Upper lobe of left lung (tissue), 6 donors: ENCODE measurements at regions not wholly inside any gene's neighbourhood (a gene's known extent, or its start where the extent isn't known, plus 50 kb on each side); places are given as distances from the start of the nearest gene placed in this dataset.

Experiments used
- ATAC-seq, 2 donors: fragments of 200-7000 bp; cut with Tn5 transposase; one replicate each; pipeline ENCODE4 v1.9.1; 2022; ENCODE audit warnings: mild to moderate bottlenecking in 2 of 2, moderate library complexity in 2 of 2; ENCODE audit not compliant: low FRiP score in 2 of 2
- DNase-seq, 2 donors: peaks; one replicate each; pipeline ENCODE4 v3.0.0-alpha.2; 2019 to 2020
- H3K27ac ChIP-seq, 4 donors: fragments of 200-600 bp; sonication (generic); one replicate each; pipeline ENCODE4 v1.5.1; 2016 to 2019
- H3K27me3 ChIP-seq, 4 donors: fragments of 200-600 bp; sonication (generic); one replicate each; pipeline ENCODE4 v1.5.1; 2017 to 2019
- H3K36me3 ChIP-seq, 4 donors: fragments of 200-600 bp; sonication (generic); one replicate each; pipeline ENCODE4 v1.5.1; 2016 to 2019
- H3K4me1 ChIP-seq, 4 donors: fragments of 200-600 bp; sonication (generic); one replicate each; pipeline ENCODE4 v1.5.1; 2018 to 2019
- H3K4me3 ChIP-seq, 4 donors: fragments of 200-600 bp; sonication (generic); one replicate each; pipeline ENCODE4 v1.5.1; 2017 to 2019; ENCODE audit warnings: mild to moderate bottlenecking in 2 of 4, moderate library complexity in 1 of 4
- H3K9me3 ChIP-seq, 4 donors: fragments of 200-600 bp; sonication (generic); one replicate each; pipeline ENCODE4 v1.5.1; 2018 to 2019
- CTCF ChIP-seq, 6 experiments: fragments of 450-650 bp in 4 of 6; fragments of 200-600 bp in 2 of 6; sonication (generic) in 2 of 6; IDR thresholded peaks; one replicate each; pipeline ENCODE4 v1.5.1; 2016 to 2019; ENCODE audit warnings: antibody characterized with exemption in 6 of 6
- EP300 ChIP-seq, 4 donors: sonication (generic); formaldehyde crosslinking; IDR thresholded peaks; one replicate each; pipeline ENCODE4 v1.5.1; 2017; ENCODE audit warnings: antibody characterized with exemption in 4 of 4, control low read depth in 2 of 4
- POLR2A ChIP-seq, 4 donors: fragments of 450-650 bp; IDR thresholded peaks; one replicate each; pipeline ENCODE4 v1.5.1; 2016 to 2017; ENCODE audit warnings: antibody characterized with exemption in 4 of 4, mild to moderate bottlenecking in 2 of 4
- POLR2AphosphoS5 ChIP-seq, 2 donors: sonication (generic); formaldehyde crosslinking; IDR thresholded peaks; one replicate each; pipeline ENCODE4 v1.5.1; 2017; ENCODE audit warnings: antibody characterized with exemption in 2 of 2
- WGBS, 2 donors: methylation state at CpG; one replicate each; pipeline ENCODE4 v1.1.5; 2017 to 2018; 5-methylcytosine and 5-hydroxymethylcytosine counted together
- donor health status: DM: no; HTN: no; CAD: no; lungs with moderate emphysema.
- donor health status: DM: no; HTN: yes; CAD: no; lungs with severe emphysema.

- Histone ChIP-seq H3K9me3 (no peaks in the 10 kb centered on the region), H3K36me3 (no peaks in the 10 kb centered on the region), H3K27me3 (no peaks in the 10 kb centered on the region), H3K4me3 (no peak overlapping the region), H3K4me1 (no peaks in the 10 kb centered on the region), H3K27ac (no peak overlapping the region)
- TF ChIP-seq EP300 (IDR thresholded peaks at IDR 0.05) (no peak), POLR2A (IDR thresholded peaks at IDR 0.05) (no peak), POLR2AphosphoS5 (IDR thresholded peaks at IDR 0.05) (no peak), CTCF (IDR thresholded peaks at IDR 0.05) (no peak)
- DNase-seq (no peak), ATAC-seq (no peak)
- WGBS, 2 donors = 46 to 47% methylated on average over 1 of the region's 1 CpG
These were observed 695.5 kb upstream of the DDX18 start for GRCh38 chr2:117118994-117119393.

GRCh38 chr2:117123362-117123761 lies 691.1 kb upstream of the DDX18 start:
- ATAC-seq = no peak
- 87 to 88% methylated on average over 1 of the region's 1 CpG for WGBS, 2 donors

GRCh38 chr2:117126656-117127055 lies 687.8 kb upstream of the DDX18 start:
- Histone ChIP-seq H3K36me3 (no peaks in the 10 kb centered on the region), H3K27ac (no peak overlapping the region), H3K4me3 (no peak overlapping the region), H3K4me1 (no peaks in the 10 kb centered on the region), H3K27me3 (no peaks in the 10 kb centered on the region), H3K9me3 (no peaks in the 10 kb centered on the region)
- no peak for DNase-seq
- WGBS, 2 donors = 39 to 46% methylated on average over 3 of the region's 3 CpGs
- TF ChIP-seq CTCF (IDR thresholded peaks at IDR 0.05) (no peak), POLR2AphosphoS5 (IDR thresholded peaks at IDR 0.05) (no peak), EP300 (IDR thresholded peaks at IDR 0.05) (no peak), POLR2A (IDR thresholded peaks at IDR 0.05) (no peak)
- no peak for ATAC-seq

More at GRCh38 chr2:117123362-117123761, 691.1 kb upstream of the DDX18 start:
- Histone ChIP-seq H3K4me3 (no peak overlapping the region), H3K4me1 (no peaks in the 10 kb centered on the region), H3K36me3 (no peaks in the 10 kb centered on the region), H3K27me3 (no peaks in the 10 kb centered on the region), H3K9me3 (no peaks in the 10 kb centered on the region), H3K27ac (no peak overlapping the region)
- DNase-seq = no peak
- TF ChIP-seq EP300 (IDR thresholded peaks at IDR 0.05) (no peak), CTCF (IDR thresholded peaks at IDR 0.05) (no peak), POLR2A (IDR thresholded peaks at IDR 0.05) (no peak), POLR2AphosphoS5 (IDR thresholded peaks at IDR 0.05) (no peak)

GRCh38 chr2:117127680-117128079 lies 686.8 kb upstream of the DDX18 start:
- no peaks in the 10 kb centered on the region for H3K36me3 ChIP-seq
- no peaks in the 10 kb centered on the region for H3K27me3 ChIP-seq
- H3K9me3 ChIP-seq = no peaks in the 10 kb centered on the region
- H3K27ac ChIP-seq = no peak overlapping the region
- no peak overlapping the region for H3K4me3 ChIP-seq
- H3K4me1 ChIP-seq = no peaks in the 10 kb centered on the region
- no peak for TF ChIP-seq EP300 (IDR thresholded peaks at IDR 0.05)
- no peak for TF ChIP-seq POLR2AphosphoS5 (IDR thresholded peaks at IDR 0.05)
- no peak for DNase-seq
- no peak for ATAC-seq

GRCh38 chr2:117128461-117128860 lies 686.0 kb upstream of the DDX18 start:
- no peak overlapping the region for H3K27ac ChIP-seq
- H3K9me3 ChIP-seq = no peaks in the 10 kb centered on the region
- H3K36me3 ChIP-seq = no peaks in the 10 kb centered on the region
- H3K4me3 ChIP-seq = no peak overlapping the region
- TF ChIP-seq POLR2AphosphoS5 (IDR thresholded peaks at IDR 0.05) (no peak), POLR2A (IDR thresholded peaks at IDR 0.05) (no peak)
- no peaks in the 10 kb centered on the region for H3K27me3 ChIP-seq
- WGBS, 2 donors = 5 to 21% methylated on average over 1 of the region's 1 CpG
- no peak for DNase-seq
- H3K4me1 ChIP-seq = no peaks in the 10 kb centered on the region
- no peak for ATAC-seq

GRCh38 chr2:117137371-117137770 lies 677.1 kb upstream of the DDX18 start:
- no peak for DNase-seq
- WGBS, 2 donors = 63 to 69% methylated on average over 2 of the region's 2 CpGs
- TF ChIP-seq POLR2A (IDR thresholded peaks at IDR 0.05) = no peak
- TF ChIP-seq CTCF (IDR thresholded peaks at IDR 0.05) = no peak
- no peak for TF ChIP-seq POLR2AphosphoS5 (IDR thresholded peaks at IDR 0.05)
- no peak for TF ChIP-seq EP300 (IDR thresholded peaks at IDR 0.05)
- Histone ChIP-seq H3K9me3 (no peaks in the 10 kb centered on the region), H3K4me1 (no peaks in the 10 kb centered on the region), H3K27ac (no peak overlapping the region), H3K36me3 (no peaks in the 10 kb centered on the region), H3K27me3 (no peaks in the 10 kb centered on the region), H3K4me3 (no peak overlapping the region)
- no peak for ATAC-seq
